ENCODE measurements at regions not wholly inside any gene's neighbourhood (a gene's known extent, or its start where the extent isn't known, plus 50 kb on each side); places are given as distances from the start of the nearest gene placed in this dataset.
A peak's percentile ranks its signal among the peaks of the same experiment; 100 is the strongest.
"Not testable (repeated sequence)": the region's sequence is repeated elsewhere in the genome, so short reads cannot be mapped to it uniquely, and the experiment has no call there.

DNA sequence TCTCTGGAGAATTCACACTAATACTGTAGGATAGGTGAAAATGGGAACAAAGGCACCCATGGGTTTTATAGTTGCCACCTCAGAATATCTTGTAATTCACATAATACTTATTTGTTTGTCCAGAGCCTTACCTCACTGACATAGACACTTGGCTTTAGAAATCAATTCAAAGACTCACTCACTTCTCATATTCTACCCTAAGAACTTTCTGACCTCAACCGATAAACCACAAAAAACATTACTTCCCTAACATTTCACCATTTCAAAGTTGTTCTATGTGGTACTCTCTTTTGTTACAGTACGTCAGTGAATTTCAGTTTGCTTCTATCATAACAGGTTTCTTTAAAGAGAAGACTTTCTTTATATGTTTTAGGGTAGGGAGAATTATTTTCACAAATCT, 359.3 kb downstream of the IGSF11 start:
- DNase-seq (ENCODE audit: low spot score): no peak

GRCh38 chr3:118678663-118679062, 356.0 kb downstream of the IGSF11 start:
- not testable (repeated sequence) for DNase-seq (ENCODE audit: low spot score)

DNA sequence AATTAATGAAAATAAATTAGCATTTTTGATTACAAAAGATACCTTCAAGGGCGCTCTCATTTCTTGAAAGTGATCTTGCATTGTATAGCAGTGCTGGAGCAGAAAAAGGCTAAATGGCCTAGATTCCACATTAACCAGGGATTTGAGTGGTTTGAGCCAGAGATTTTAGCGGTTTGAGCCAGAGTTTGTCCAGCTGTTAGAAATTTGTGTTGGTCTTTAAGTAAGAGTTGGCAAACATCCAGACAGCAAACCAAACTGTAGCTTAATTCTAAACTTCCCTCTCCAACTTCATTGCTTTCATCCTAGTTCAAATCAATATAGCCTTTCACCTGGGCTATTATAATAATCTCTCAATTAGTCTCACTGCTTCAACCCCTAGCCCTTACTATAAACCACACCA, 351.7 kb downstream of the IGSF11 start:
- DNase-seq (ENCODE audit: low spot score): no peak

DNA sequence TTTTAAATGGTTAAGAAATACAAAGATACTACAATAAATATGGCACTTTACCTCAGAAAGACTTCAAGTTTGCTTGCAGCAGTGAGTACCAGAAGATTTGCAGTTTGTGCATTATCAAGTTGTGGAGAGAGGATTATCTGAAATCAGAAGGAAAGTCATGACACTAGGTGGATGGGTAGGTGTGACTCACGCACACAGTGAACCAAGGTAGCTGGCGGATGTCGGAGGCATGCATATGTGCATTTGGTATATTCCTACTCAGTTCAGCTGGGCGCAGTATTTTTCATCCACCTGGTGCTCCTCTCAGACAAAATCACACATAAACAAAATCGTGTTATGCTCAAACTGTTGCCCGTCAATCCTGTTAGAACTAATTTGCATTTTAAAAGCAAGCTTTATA, 351.0 kb downstream of the IGSF11 start:
- DNase-seq (ENCODE audit: low spot score): no peak

GRCh38 chr3:118688396-118688884, 346.2 kb downstream of the IGSF11 start:
- DNase-seq (ENCODE audit: low spot score): no peak

GRCh38 chr3:118692416-118692815, 342.2 kb downstream of the IGSF11 start:
- no peak for DNase-seq (ENCODE audit: low spot score)

GRCh38 chr3:118705487-118706219, 329.0 kb downstream of the IGSF11 start:
- DNase-seq (ENCODE audit: low spot score): no peak

DNA sequence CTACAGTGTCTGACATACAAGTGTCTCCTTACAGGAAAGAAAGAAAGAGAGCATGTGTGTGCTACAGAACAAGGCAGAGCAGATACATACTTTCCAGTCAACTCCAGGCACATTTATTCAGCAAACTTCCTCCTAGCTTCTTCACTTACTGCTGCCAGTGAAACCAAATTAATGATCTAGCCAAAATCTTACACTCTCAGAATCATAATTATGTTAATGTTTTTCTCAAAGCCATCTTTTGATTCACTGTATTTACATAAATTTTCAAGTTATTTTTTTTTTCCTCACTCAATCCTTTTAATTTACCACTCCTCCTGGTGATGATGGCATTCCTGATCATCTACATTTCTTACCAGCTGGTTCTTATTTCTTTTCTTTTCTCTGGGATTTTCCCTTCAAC, 326.7 kb downstream of the IGSF11 start:
- no peak for DNase-seq (ENCODE audit: low spot score)

- no peak for DNase-seq (ENCODE audit: low spot score)
Observed at GRCh38 chr3:118710532-118710931, 324.1 kb downstream of the IGSF11 start.

GRCh38 chr3:118713502-118714207, 321.0 kb downstream of the IGSF11 start:
- no peak for DNase-seq (ENCODE audit: low spot score)

- DNase-seq (ENCODE audit: low spot score): no peak
Observed at GRCh38 chr3:118714800-118715199, 319.8 kb downstream of the IGSF11 start.

GRCh38 chr3:118729546-118729945, 305.1 kb downstream of the IGSF11 start:
- no peak for DNase-seq (ENCODE audit: low spot score)

- no peak for DNase-seq (ENCODE audit: low spot score)
Observed at GRCh38 chr3:118734664-118735063, 300.0 kb downstream of the IGSF11 start.

- no peak for DNase-seq (ENCODE audit: low spot score)
Observed at GRCh38 chr3:118736107-118736506, 298.5 kb downstream of the IGSF11 start.

GRCh38 chr3:118740722-118741290, 293.8 kb downstream of the IGSF11 start:
- no peak for DNase-seq (ENCODE audit: low spot score)

- no peak for DNase-seq (ENCODE audit: low spot score)
Observed at GRCh38 chr3:118742760-118743159, 291.9 kb downstream of the IGSF11 start.

DNA sequence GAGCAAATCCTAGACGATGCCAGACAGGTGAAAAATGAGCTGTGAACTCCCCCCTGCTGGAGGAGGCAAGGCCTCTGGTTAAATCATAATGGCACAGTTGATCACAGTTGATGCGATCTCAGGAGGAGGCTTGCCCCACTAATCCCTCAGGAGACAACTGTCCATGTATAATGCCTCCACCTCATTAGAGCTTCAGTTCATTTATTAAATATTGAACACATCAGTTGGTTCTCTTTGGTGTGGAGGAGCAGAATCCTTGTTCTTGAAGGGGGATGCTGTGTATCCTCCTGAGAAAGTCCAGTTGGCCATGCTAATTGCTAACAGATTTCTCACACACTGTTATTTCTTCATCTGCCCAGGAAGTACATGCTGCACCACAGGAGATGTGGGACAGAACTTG, 290.5 kb downstream of the IGSF11 start:
- no peak for DNase-seq (ENCODE audit: low spot score)

DNA sequence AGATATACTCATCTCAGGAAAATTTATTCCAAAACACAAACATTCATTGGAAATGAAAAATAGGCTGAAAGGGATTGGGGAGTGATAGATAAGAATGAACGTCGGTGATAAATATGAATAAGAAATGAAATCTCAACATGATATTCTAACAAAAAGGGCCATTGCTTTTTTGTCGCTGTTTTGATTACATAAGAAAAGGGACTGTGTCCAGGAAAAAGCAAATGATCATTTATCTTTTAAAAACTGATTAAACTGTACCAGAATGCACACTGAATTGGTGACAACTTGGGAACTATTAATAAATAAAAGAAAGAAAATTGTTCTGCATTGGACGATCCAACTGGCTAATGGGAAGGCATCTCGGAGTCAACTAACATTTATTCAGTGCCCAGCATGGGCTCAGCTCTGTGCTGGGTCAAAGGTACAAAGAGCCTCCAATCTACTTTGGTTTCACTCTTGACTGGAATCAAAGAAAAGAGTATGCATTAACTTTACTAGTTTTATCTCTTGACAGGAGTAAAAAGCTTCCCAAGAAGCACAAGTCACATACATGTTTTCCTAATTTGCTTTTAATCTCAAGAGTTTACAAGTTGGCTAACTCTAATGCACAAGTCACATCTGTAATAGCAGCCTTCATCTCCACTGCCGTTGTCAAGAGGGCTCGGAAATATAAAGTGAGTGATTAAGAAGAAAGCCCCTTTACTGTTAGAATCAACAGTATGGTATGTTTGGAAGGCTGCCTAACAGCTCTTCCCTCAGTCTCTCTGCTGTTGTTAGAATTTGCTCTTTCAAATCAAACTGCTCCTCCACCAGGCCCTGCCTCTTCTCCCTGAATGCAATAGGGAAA, 280.0 kb downstream of the IGSF11 start:
- DNase-seq (ENCODE audit: low spot score): no peak

GRCh38 chr3:118755253-118755801, 279.3 kb downstream of the IGSF11 start:
- no peak for DNase-seq (ENCODE audit: low spot score)

- peak; percentile 45 for DNase-seq (ENCODE audit: low spot score)
Observed at GRCh38 chr3:118760585-118761290, 273.9 kb downstream of the IGSF11 start.

GRCh38 chr3:118761291-118761606, 273.4 kb downstream of the IGSF11 start:
- no peak for DNase-seq (ENCODE audit: low spot score)

Data from ecto neural progenitor cell (in vitro differentiated cells).